Inflammatory macrophage treated with lipopolysaccharide for 1 hour (primary cell): ENCODE measurements at regions not wholly inside any gene's neighbourhood (a gene's known extent, or its start where the extent isn't known, plus 50 kb on each side); places are given as distances from the start of the nearest gene placed in this dataset.
"Not testable (repeated sequence)": the region's sequence is repeated elsewhere in the genome, so short reads cannot be mapped to it uniquely, and the experiment has no call there.

ENCODE experiments used
- DNase-seq, 2 donors: peaks; one replicate each; pipeline ENCODE4 v3.0.0-alpha.2; 2020 to 2022

GRCh38 chr4:163988865-163989264, 494.4 kb downstream of the TMA16 start:
- DNase-seq: no peak

GRCh38 chr4:163991298-163991865, 496.9 kb downstream of the TMA16 start:
- DNase-seq: no peak

- no peak for DNase-seq
These were observed 514.9 kb downstream of the TMA16 start for GRCh38 chr4:164009435-164009834.

- no peak for DNase-seq
These were observed 517.3 kb downstream of the TMA16 start for GRCh38 chr4:164011791-164012190.

- no peak for DNase-seq
These were observed 518.0 kb downstream of the TMA16 start for GRCh38 chr4:164012396-164013027.

GRCh38 chr4:164021947-164022346, 527.5 kb downstream of the TMA16 start:
- no peak for DNase-seq

- DNase-seq: no peak
These were observed 528.7 kb downstream of the TMA16 start for GRCh38 chr4:164023214-164023613.

- no peak for DNase-seq
These were observed 533.3 kb downstream of the TMA16 start for GRCh38 chr4:164027805-164028204.

- DNase-seq: no peak
These were observed 545.0 kb downstream of the TMA16 start for GRCh38 chr4:164039482-164039881.

GRCh38 chr4:164056426-164057142, 562.1 kb downstream of the TMA16 start:
- no peak for DNase-seq

- no peak for DNase-seq
These were observed 564.4 kb downstream of the TMA16 start for GRCh38 chr4:164058776-164059445.

GRCh38 chr4:164060456-164060855, 566.0 kb downstream of the TMA16 start:
- no peak for DNase-seq

GRCh38 chr4:164068392-164068791, 573.9 kb downstream of the TMA16 start:
- no peak for DNase-seq

GRCh38 chr4:164070625-164071024, 576.1 kb downstream of the TMA16 start:
- no peak for DNase-seq

GRCh38 chr4:164081371-164081770, 586.9 kb downstream of the TMA16 start:
- DNase-seq: no peak

GRCh38 chr4:164081801-164082200, 587.3 kb downstream of the TMA16 start:
- no peak for DNase-seq

GRCh38 chr4:164087733-164088132, 593.2 kb downstream of the TMA16 start:
- DNase-seq: no peak

- DNase-seq: no peak
These were observed 601.0 kb downstream of the TMA16 start for GRCh38 chr4:164095313-164096110.

- no peak for DNase-seq
These were observed 602.5 kb downstream of the TMA16 start for GRCh38 chr4:164096766-164097518.

- DNase-seq: not testable (repeated sequence)
These were observed 606.4 kb downstream of the TMA16 start for GRCh38 chr4:164100741-164101365.

GRCh38 chr4:164108971-164109370, 614.5 kb downstream of the TMA16 start:
- no peak for DNase-seq

GRCh38 chr4:164109503-164109902, 615.0 kb downstream of the TMA16 start:
- DNase-seq: no peak
